ENCODE measurements at regions not wholly inside any gene's neighbourhood (a gene's known extent, or its start where the extent isn't known, plus 50 kb on each side); places are given as distances from the start of the nearest gene placed in this dataset.
"Not testable (repeated sequence)": the region's sequence is repeated elsewhere in the genome, so short reads cannot be mapped to it uniquely, and the experiment has no call there.

GRCh38 chr5:124504081-124504916 is 242.1 kb downstream of the ZNF608 start:
- Histone ChIP-seq H4K20me1 (ENCODE audit: control insufficient read depth, extremely low read depth, insufficient read depth, low read length) (no peaks in the 10 kb centered on the region), H3K9me1 (ENCODE audit: control insufficient read depth, extremely low read depth, insufficient read depth, low read length) (no peaks in the 10 kb centered on the region), H3K9me3 (ENCODE audit: control insufficient read depth, low read depth, low read length) (no peaks in the 10 kb centered on the region), H3K4me1 (ENCODE audit: control insufficient read depth, extremely low read depth, insufficient read depth, low read length) (no peaks in the 10 kb centered on the region), H2AFZ (ENCODE audit: control insufficient read depth, low read length) (no peak overlapping the region), H3K4me3 (ENCODE audit: control insufficient read depth in 2 of 3, extremely low read depth in 1 of 3, insufficient read depth in 2 of 3, low read depth in 1 of 3, low read length in 3 of 3) (no peak overlapping the region), H3K9ac (ENCODE audit: control insufficient read depth, extremely low read depth, insufficient read depth, low read length) (no peak overlapping the region), H3K27ac (ENCODE audit: control insufficient read depth, insufficient read depth, low read length) (no peak overlapping the region), H3K27me3 (ENCODE audit: control insufficient read depth, extremely low read depth, insufficient read depth, low read length) (no peaks in the 10 kb centered on the region), H3K79me2 (ENCODE audit: control insufficient read depth, insufficient read depth, low read length) (no peaks in the 10 kb centered on the region), H3K36me3 (ENCODE audit: control insufficient read depth in 2 of 2, extremely low read depth in 1 of 2, insufficient read depth in 2 of 2, low read length in 2 of 2) (no peaks in the 10 kb centered on the region), H3K4me2 (ENCODE audit: control insufficient read depth, extremely low read depth, insufficient read depth, low read depth, low read length) (no peak overlapping the region)
- FAIRE-seq (no peak), DNase-seq (ENCODE audit: low read depth, low spot score) (no peak)
- TF ChIP-seq EZH2 (IDR thresholded peaks at IDR 0.05; ENCODE audit: low read length): no peak
- TF ChIP-seq CTCF (optimal IDR thresholded peaks at IDR 0.05 in 1 of 3, IDR thresholded peaks at IDR 0.05 in 1 of 3, conservative IDR thresholded peaks at IDR 0.05 in 1 of 3; ENCODE audit: extremely low read depth in 1 of 3, insufficient read depth in 2 of 3, low read length in 3 of 3): no peak
- dilution Hi-C loops (cut with MboI; ENCODE audit: extremely low pct_ligation_motif_present, low sequenced_read_pairs): no loop called here

GRCh38 chr5:124502551-124502950 is 243.9 kb downstream of the ZNF608 start:
- DNase-seq (ENCODE audit: low read depth, low spot score): no peak
- dilution Hi-C loops (cut with MboI; ENCODE audit: extremely low pct_ligation_motif_present, low sequenced_read_pairs): no loop called here
- H3K4me2 ChIP-seq (ENCODE audit: control insufficient read depth, extremely low read depth, insufficient read depth, low read depth, low read length): no peak overlapping the region
- no peak overlapping the region for H2AFZ ChIP-seq (ENCODE audit: control insufficient read depth, low read length)
- H4K20me1 ChIP-seq (ENCODE audit: control insufficient read depth, extremely low read depth, insufficient read depth, low read length): no peaks in the 10 kb centered on the region
- H3K4me1 ChIP-seq (ENCODE audit: control insufficient read depth, extremely low read depth, insufficient read depth, low read length): no peaks in the 10 kb centered on the region
- H3K9me1 ChIP-seq (ENCODE audit: control insufficient read depth, extremely low read depth, insufficient read depth, low read length): no peaks in the 10 kb centered on the region
- no peak for TF ChIP-seq CTCF (optimal IDR thresholded peaks at IDR 0.05 in 1 of 3, IDR thresholded peaks at IDR 0.05 in 1 of 3, conservative IDR thresholded peaks at IDR 0.05 in 1 of 3; ENCODE audit: extremely low read depth in 1 of 3, insufficient read depth in 2 of 3, low read length in 3 of 3)
- no peak for TF ChIP-seq EZH2 (IDR thresholded peaks at IDR 0.05; ENCODE audit: low read length)
- FAIRE-seq: no peak
- no peaks in the 10 kb centered on the region for H3K36me3 ChIP-seq (ENCODE audit: control insufficient read depth in 2 of 2, extremely low read depth in 1 of 2, insufficient read depth in 2 of 2, low read length in 2 of 2)
- H3K27ac ChIP-seq (ENCODE audit: control insufficient read depth, insufficient read depth, low read length): no peak overlapping the region
- H3K4me3 ChIP-seq (ENCODE audit: control insufficient read depth in 2 of 3, extremely low read depth in 1 of 3, insufficient read depth in 2 of 3, low read depth in 1 of 3, low read length in 3 of 3): no peak overlapping the region
- H3K79me2 ChIP-seq (ENCODE audit: control insufficient read depth, insufficient read depth, low read length): no peaks in the 10 kb centered on the region
- no peaks in the 10 kb centered on the region for H3K9me3 ChIP-seq (ENCODE audit: control insufficient read depth, low read depth, low read length)
- no peaks in the 10 kb centered on the region for H3K27me3 ChIP-seq (ENCODE audit: control insufficient read depth, extremely low read depth, insufficient read depth, low read length)
- H3K9ac ChIP-seq (ENCODE audit: control insufficient read depth, extremely low read depth, insufficient read depth, low read length): no peak overlapping the region

GRCh38 chr5:124499818-124500217 is 246.6 kb downstream of the ZNF608 start:
- H4K20me1 ChIP-seq (ENCODE audit: control insufficient read depth, extremely low read depth, insufficient read depth, low read length); H3K9ac ChIP-seq (ENCODE audit: control insufficient read depth, extremely low read depth, insufficient read depth, low read length); H3K79me2 ChIP-seq (ENCODE audit: control insufficient read depth, insufficient read depth, low read length); H3K4me3 ChIP-seq (ENCODE audit: control insufficient read depth in 2 of 3, extremely low read depth in 1 of 3, insufficient read depth in 2 of 3, low read depth in 1 of 3, low read length in 3 of 3); FAIRE-seq; H3K27me3 ChIP-seq (ENCODE audit: control insufficient read depth, extremely low read depth, insufficient read depth, low read length); H2AFZ ChIP-seq (ENCODE audit: control insufficient read depth, low read length); H3K9me1 ChIP-seq (ENCODE audit: control insufficient read depth, extremely low read depth, insufficient read depth, low read length); H3K36me3 ChIP-seq (ENCODE audit: control insufficient read depth in 2 of 2, extremely low read depth in 1 of 2, insufficient read depth in 2 of 2, low read length in 2 of 2); H3K4me1 ChIP-seq (ENCODE audit: control insufficient read depth, extremely low read depth, insufficient read depth, low read length); DNase-seq (ENCODE audit: low read depth, low spot score); H3K27ac ChIP-seq (ENCODE audit: control insufficient read depth, insufficient read depth, low read length); H3K9me3 ChIP-seq (ENCODE audit: control insufficient read depth, low read depth, low read length); dilution Hi-C loops (cut with MboI; ENCODE audit: extremely low pct_ligation_motif_present, low sequenced_read_pairs); H3K4me2 ChIP-seq (ENCODE audit: control insufficient read depth, extremely low read depth, insufficient read depth, low read depth, low read length): not testable (repeated sequence)

- H3K9ac ChIP-seq (ENCODE audit: control insufficient read depth, extremely low read depth, insufficient read depth, low read length); dilution Hi-C loops (cut with MboI; ENCODE audit: extremely low pct_ligation_motif_present, low sequenced_read_pairs); DNase-seq (ENCODE audit: low read depth, low spot score); H3K27ac ChIP-seq (ENCODE audit: control insufficient read depth, insufficient read depth, low read length); H3K9me3 ChIP-seq (ENCODE audit: control insufficient read depth, low read depth, low read length); H3K9me1 ChIP-seq (ENCODE audit: control insufficient read depth, extremely low read depth, insufficient read depth, low read length); H4K20me1 ChIP-seq (ENCODE audit: control insufficient read depth, extremely low read depth, insufficient read depth, low read length); H3K36me3 ChIP-seq (ENCODE audit: control insufficient read depth in 2 of 2, extremely low read depth in 1 of 2, insufficient read depth in 2 of 2, low read length in 2 of 2); H3K27me3 ChIP-seq (ENCODE audit: control insufficient read depth, extremely low read depth, insufficient read depth, low read length); H3K4me3 ChIP-seq (ENCODE audit: control insufficient read depth in 2 of 3, extremely low read depth in 1 of 3, insufficient read depth in 2 of 3, low read depth in 1 of 3, low read length in 3 of 3); H3K4me1 ChIP-seq (ENCODE audit: control insufficient read depth, extremely low read depth, insufficient read depth, low read length); FAIRE-seq; H2AFZ ChIP-seq (ENCODE audit: control insufficient read depth, low read length); H3K79me2 ChIP-seq (ENCODE audit: control insufficient read depth, insufficient read depth, low read length); H3K4me2 ChIP-seq (ENCODE audit: control insufficient read depth, extremely low read depth, insufficient read depth, low read depth, low read length): not testable (repeated sequence)
These were observed 249.5 kb downstream of the ZNF608 start for GRCh38 chr5:124496968-124497367.

All from keratinocyte (primary cell).